SH-SY5Y (cell line): ENCODE measurements at regions not wholly inside any gene's neighbourhood (a gene's known extent, or its start where the extent isn't known, plus 50 kb on each side); places are given as distances from the start of the nearest gene placed in this dataset.

Experiments used
- GATA2 ChIP-seq: IDR thresholded peaks from 2 replicates; pipeline ENCODE4 v1.6.1; 2011; ENCODE audit warnings: mild to moderate bottlenecking, low read depth, low read length
- GATA3 ChIP-seq: IDR thresholded peaks from 2 replicates; pipeline ENCODE4 v1.6.1; 2011; ENCODE audit warnings: low read depth, mild to moderate bottlenecking, low read length, moderate library complexity

GRCh38 chr20:40313730-40314129 lies 375.3 kb downstream of the MAFB start:
- TF ChIP-seq GATA2 = no peak
- no peak for TF ChIP-seq GATA3
